ENCODE measurements at regions not wholly inside any gene's neighbourhood (a gene's known extent, or its start where the extent isn't known, plus 50 kb on each side); places are given as distances from the start of the nearest gene placed in this dataset.

DNA sequence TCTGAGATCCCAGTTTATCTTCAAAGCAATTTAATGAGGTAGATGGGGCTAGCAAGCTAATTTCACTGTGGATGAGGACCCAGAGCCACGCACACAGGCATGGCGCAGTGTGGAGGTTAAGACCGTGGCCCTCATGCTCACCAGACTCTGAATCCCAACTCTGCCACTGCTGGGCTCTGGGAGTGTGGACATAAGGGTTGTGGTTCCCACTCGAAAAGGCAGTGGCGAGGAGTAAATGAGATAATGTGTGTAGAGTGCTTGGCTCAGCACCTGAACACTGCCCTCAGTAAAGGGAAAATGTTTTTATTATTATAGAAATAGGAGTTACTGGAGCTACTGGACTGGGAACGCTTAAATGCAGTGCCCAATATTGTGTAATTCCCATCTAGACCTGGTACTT lies 243.5 kb upstream of the TPM1 start:
- no peaks in the 10 kb centered on the region for H3K9me3 ChIP-seq (ENCODE audit: control insufficient read depth in 2 of 2, low read length in 2 of 2)
- peaks cover 51 to 57% of the 10 kb centered on the region in 2 donors for H3K36me3 ChIP-seq (ENCODE audit: control insufficient read depth in 2 of 2, insufficient read depth in 2 of 2, low read length in 2 of 2)
- H3K27ac ChIP-seq (ENCODE audit: low read depth in 2 of 2, low read length in 2 of 2), result no peak overlapping the region
- H3K9ac ChIP-seq (ENCODE audit: low read depth in 1 of 2, low read length in 2 of 2), result no peak overlapping the region
- H3K4me1 ChIP-seq (ENCODE audit: control insufficient read depth in 2 of 2, insufficient read depth in 2 of 2, low read length in 2 of 2), result no peaks in the 10 kb centered on the region
- no peak overlapping the region for H3K4me3 ChIP-seq (ENCODE audit: low read length in 2 of 2)
- no peaks in the 10 kb centered on the region for H3K27me3 ChIP-seq (ENCODE audit: control insufficient read depth in 2 of 2, insufficient read depth in 2 of 2, low read length in 2 of 2)

DNA sequence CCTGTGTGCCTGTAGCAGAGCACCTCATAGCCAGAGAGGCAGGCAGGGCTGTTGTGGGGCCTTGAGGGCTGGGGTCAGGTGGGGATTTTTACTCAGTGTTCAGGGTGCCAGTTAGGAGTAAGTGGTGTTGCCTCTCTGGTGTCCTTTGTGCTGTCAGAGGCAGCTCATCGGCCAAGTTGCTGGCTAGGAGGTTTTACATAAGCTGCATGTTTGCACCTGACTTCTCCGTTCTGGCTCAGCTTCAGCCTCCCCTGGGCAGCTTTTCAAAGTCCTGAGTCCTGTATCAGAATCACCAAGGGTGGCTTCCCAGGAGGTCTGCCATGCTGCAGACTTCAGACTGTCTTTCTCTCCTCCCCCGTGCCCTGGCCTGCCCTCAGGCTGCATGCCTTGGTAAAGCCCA lies 242.6 kb upstream of the TPM1 start:
- Histone ChIP-seq H3K27me3 (ENCODE audit: control insufficient read depth in 2 of 2, insufficient read depth in 2 of 2, low read length in 2 of 2) (no peaks in the 10 kb centered on the region), H3K4me1 (ENCODE audit: control insufficient read depth in 2 of 2, insufficient read depth in 2 of 2, low read length in 2 of 2) (no peaks in the 10 kb centered on the region), H3K36me3 (ENCODE audit: control insufficient read depth in 2 of 2, insufficient read depth in 2 of 2, low read length in 2 of 2) (peaks cover 56% of the 10 kb centered on the region in 2 donors), H3K4me3 (ENCODE audit: low read length in 2 of 2) (no peak overlapping the region), H3K9ac (ENCODE audit: low read depth in 1 of 2, low read length in 2 of 2) (no peak overlapping the region), H3K9me3 (ENCODE audit: control insufficient read depth in 2 of 2, low read length in 2 of 2) (no peaks in the 10 kb centered on the region), H3K27ac (ENCODE audit: low read depth in 2 of 2, low read length in 2 of 2) (no peak overlapping the region)

DNA sequence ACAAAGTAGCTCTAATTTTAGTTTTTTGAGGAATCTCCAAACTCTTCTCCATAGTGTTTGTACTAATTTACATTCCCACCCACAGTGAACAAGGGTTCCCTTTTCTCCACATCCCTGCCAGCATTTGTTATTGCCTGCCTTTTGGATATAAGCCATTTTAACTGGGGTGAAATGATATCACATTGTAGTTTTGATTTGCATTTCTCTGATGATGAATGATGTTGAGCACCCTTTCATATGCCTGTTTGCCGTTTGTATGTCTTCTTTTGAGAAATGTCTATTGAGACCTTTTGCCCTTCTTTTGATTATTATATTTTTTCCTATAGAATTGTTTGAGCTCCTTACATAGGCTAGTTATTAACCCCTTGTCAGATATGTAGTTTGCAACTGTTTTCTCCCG lies 239.9 kb upstream of the TPM1 start:
- H3K9ac ChIP-seq (ENCODE audit: low read depth in 1 of 2, low read length in 2 of 2), result no peak overlapping the region
- H3K27ac ChIP-seq (ENCODE audit: low read depth in 2 of 2, low read length in 2 of 2), result no peak overlapping the region
- no peaks in the 10 kb centered on the region for H3K4me1 ChIP-seq (ENCODE audit: control insufficient read depth in 2 of 2, insufficient read depth in 2 of 2, low read length in 2 of 2)
- no peaks in the 10 kb centered on the region for H3K9me3 ChIP-seq (ENCODE audit: control insufficient read depth in 2 of 2, low read length in 2 of 2)
- no peaks in the 10 kb centered on the region for H3K27me3 ChIP-seq (ENCODE audit: control insufficient read depth in 2 of 2, insufficient read depth in 2 of 2, low read length in 2 of 2)
- peaks cover 53 to 65% of the 10 kb centered on the region in 2 donors for H3K36me3 ChIP-seq (ENCODE audit: control insufficient read depth in 2 of 2, insufficient read depth in 2 of 2, low read length in 2 of 2)
- no peak overlapping the region for H3K4me3 ChIP-seq (ENCODE audit: low read length in 2 of 2)

DNA sequence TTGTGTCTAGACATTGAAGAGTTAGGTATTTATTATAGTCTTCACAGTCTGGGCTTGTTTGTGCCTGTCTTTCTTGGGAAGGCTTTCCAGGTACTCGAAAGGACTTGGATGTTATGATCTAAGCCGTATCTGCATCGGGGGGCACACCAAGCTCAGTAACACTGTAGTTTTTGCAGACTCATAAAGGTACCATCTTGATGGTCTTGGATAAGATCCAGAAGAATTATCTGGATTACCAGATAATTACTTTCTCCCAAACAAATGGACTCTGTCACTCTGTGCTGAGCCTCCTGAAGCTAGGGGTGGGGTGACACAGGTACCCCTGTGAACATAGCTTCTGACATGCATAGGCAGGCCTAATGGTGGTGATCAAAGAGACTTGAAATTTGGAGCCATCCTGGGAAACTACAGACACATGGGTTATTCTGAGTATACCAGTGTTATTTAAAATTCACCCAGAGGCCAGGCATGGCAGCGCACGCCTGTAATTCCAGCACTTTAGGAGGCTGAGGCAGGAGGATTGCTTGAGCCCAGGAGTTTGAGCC lies 238.6 kb upstream of the TPM1 start:
- Histone ChIP-seq H3K36me3 (ENCODE audit: control insufficient read depth in 2 of 2, insufficient read depth in 2 of 2, low read length in 2 of 2) (peaks cover 55 to 58% of the 10 kb centered on the region in 2 donors), H3K9me3 (ENCODE audit: control insufficient read depth in 2 of 2, low read length in 2 of 2) (no peaks in the 10 kb centered on the region), H3K27ac (ENCODE audit: low read depth in 2 of 2, low read length in 2 of 2) (no peak overlapping the region), H3K4me3 (ENCODE audit: low read length in 2 of 2) (no peak overlapping the region), H3K27me3 (ENCODE audit: control insufficient read depth in 2 of 2, insufficient read depth in 2 of 2, low read length in 2 of 2) (no peaks in the 10 kb centered on the region), H3K4me1 (ENCODE audit: control insufficient read depth in 2 of 2, insufficient read depth in 2 of 2, low read length in 2 of 2) (no peaks in the 10 kb centered on the region), H3K9ac (ENCODE audit: low read depth in 1 of 2, low read length in 2 of 2) (no peak overlapping the region)

DNA sequence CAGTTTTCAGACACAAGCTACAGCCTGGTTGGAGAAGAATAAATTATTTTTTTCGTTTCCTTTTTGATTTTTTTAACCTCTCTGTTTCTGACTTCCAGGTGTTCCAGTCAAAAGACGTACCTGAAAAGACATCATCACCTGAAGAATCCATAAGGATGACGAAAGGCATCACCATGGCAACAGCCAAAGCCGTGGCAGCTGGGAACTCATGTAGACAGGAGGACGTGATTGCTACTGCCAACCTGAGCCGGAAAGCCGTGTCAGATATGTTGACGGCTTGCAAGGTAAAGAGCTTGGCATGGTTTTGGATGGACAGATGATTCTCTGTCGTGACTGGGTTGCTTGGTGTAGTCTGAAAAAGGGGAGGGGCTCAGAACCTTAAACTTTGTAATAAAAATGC lies 237.0 kb upstream of the TPM1 start:
- no peaks in the 10 kb centered on the region for H3K27me3 ChIP-seq (ENCODE audit: control insufficient read depth in 2 of 2, insufficient read depth in 2 of 2, low read length in 2 of 2)
- H3K9ac ChIP-seq (ENCODE audit: low read depth in 1 of 2, low read length in 2 of 2), result no peak overlapping the region
- H3K9me3 ChIP-seq (ENCODE audit: control insufficient read depth in 2 of 2, low read length in 2 of 2), result no peaks in the 10 kb centered on the region
- no peak overlapping the region for H3K27ac ChIP-seq (ENCODE audit: low read depth in 2 of 2, low read length in 2 of 2)
- H3K36me3 ChIP-seq (ENCODE audit: control insufficient read depth in 2 of 2, insufficient read depth in 2 of 2, low read length in 2 of 2), result peaks cover 56 to 58% of the 10 kb centered on the region in 2 donors
- no peaks in the 10 kb centered on the region for H3K4me1 ChIP-seq (ENCODE audit: control insufficient read depth in 2 of 2, insufficient read depth in 2 of 2, low read length in 2 of 2)
- no peak overlapping the region for H3K4me3 ChIP-seq (ENCODE audit: low read length in 2 of 2)

DNA sequence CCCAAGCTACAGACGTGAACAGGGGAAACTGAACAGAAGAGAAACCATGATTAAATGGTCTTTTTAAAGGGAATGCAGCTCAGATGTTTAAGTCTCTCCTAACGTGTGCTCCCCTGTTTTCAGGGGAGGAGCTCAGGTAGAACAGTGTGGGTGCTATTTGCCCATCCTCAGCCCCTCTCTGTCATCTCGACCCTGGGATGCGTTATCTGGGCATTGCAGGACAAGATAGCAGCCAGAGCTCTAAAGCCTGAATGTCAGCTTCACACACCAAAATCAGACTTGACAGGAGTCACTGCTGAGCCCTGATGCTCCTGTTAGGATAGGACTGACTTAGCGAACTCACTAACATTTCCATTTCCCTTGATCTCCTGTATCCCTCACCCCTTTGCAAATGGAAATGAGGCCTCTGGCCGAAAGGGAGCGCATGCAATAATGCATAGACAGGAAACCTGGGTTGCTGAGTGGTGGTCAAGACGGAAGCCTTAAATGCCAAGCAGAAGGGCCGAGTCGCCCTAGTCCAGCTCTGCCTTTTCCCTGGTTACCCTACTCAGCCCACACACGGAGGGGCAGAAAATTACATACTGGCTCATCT lies 234.9 kb upstream of the TPM1 start:
- Histone ChIP-seq H3K36me3 (ENCODE audit: control insufficient read depth in 2 of 2, insufficient read depth in 2 of 2, low read length in 2 of 2) (peaks cover 53 to 54% of the 10 kb centered on the region in 2 donors), H3K4me3 (ENCODE audit: low read length in 2 of 2) (no peak overlapping the region), H3K27me3 (ENCODE audit: control insufficient read depth in 2 of 2, insufficient read depth in 2 of 2, low read length in 2 of 2) (no peaks in the 10 kb centered on the region)

DNA sequence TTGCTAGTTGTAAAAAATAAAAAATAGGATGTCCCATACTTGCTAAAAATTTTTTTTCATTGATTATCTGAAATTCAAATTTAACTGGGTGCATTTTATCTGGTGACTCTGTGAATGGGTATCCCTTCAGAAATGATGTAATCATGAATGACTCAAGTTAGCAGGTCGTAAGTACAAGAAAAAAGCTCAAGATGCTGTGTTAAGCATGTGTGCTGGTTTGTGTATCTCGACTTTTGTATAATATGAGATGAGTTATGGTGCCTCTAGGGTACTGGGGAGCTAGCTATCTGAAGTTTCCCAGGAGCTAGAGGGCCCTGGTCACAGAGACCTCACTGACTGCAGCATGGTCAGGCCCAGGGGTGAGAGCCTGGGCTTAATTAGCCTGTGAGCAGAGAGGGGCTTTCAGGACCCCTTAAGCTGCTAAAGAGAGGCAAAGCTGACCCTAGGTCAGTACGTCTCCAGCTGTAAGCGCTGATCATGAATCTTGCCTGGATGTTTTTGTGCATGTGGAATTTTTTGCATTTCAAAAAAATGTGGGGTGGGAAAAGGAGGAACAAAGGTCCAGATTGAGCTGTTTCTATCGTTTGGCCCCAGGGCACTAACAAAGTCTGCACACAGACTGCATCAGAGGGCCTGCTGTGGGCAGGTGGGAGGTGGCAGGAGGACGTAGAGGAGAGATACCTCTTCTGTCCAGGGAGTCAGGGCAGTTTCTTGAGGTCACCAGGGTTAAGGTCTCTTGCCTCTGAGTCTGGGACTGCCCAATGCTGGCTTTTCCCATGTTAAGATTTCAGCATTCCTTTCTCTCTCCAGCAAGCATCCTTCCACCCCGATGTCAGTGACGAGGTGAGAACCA lies 233.2 kb upstream of the TPM1 start:
- Histone ChIP-seq H3K36me3 (ENCODE audit: control insufficient read depth in 2 of 2, insufficient read depth in 2 of 2, low read length in 2 of 2) (peaks cover 46 to 48% of the 10 kb centered on the region in 2 donors), H3K4me3 (ENCODE audit: low read length in 2 of 2) (no peak overlapping the region), H3K27me3 (ENCODE audit: control insufficient read depth in 2 of 2, insufficient read depth in 2 of 2, low read length in 2 of 2) (no peaks in the 10 kb centered on the region), H3K27ac (ENCODE audit: low read depth in 2 of 2, low read length in 2 of 2) (no peak overlapping the region), H3K9ac (ENCODE audit: low read depth in 1 of 2, low read length in 2 of 2) (no peak overlapping the region), H3K9me3 (ENCODE audit: control insufficient read depth in 2 of 2, low read length in 2 of 2) (no peaks in the 10 kb centered on the region), H3K4me1 (ENCODE audit: control insufficient read depth in 2 of 2, insufficient read depth in 2 of 2, low read length in 2 of 2) (peaks cover 0 to 4% of the 10 kb centered on the region in 2 donors)

More for the DNA sequence above, 234.9 kb upstream of the TPM1 start:
- Histone ChIP-seq H3K9ac (ENCODE audit: low read depth in 1 of 2, low read length in 2 of 2) (no peak overlapping the region), H3K27ac (ENCODE audit: low read depth in 2 of 2, low read length in 2 of 2) (no peak overlapping the region), H3K9me3 (ENCODE audit: control insufficient read depth in 2 of 2, low read length in 2 of 2) (no peaks in the 10 kb centered on the region), H3K4me1 (ENCODE audit: control insufficient read depth in 2 of 2, insufficient read depth in 2 of 2, low read length in 2 of 2) (peaks cover 0 to 2% of the 10 kb centered on the region in 2 donors)

DNA sequence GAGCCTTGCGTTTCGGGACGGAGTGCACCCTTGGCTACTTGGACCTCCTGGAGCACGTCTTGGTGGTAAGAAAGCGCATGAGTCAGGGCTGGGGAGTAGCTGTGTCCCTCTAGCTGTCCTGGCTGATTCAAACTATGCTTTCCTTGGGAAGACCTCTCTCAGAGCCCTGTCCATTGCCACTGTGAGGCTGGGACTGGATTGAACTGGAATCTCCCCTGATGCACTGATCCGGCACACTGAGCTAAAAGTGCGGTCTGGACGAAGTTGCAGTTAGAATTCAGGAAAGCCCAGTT lies 232.6 kb upstream of the TPM1 start:
- Histone ChIP-seq H3K36me3 (ENCODE audit: control insufficient read depth in 2 of 2, insufficient read depth in 2 of 2, low read length in 2 of 2) (peaks cover 43 to 44% of the 10 kb centered on the region in 2 donors), H3K9me3 (ENCODE audit: control insufficient read depth in 2 of 2, low read length in 2 of 2) (no peaks in the 10 kb centered on the region), H3K4me1 (ENCODE audit: control insufficient read depth in 2 of 2, insufficient read depth in 2 of 2, low read length in 2 of 2) (peaks cover 0 to 4% of the 10 kb centered on the region in 2 donors), H3K27me3 (ENCODE audit: control insufficient read depth in 2 of 2, insufficient read depth in 2 of 2, low read length in 2 of 2) (no peaks in the 10 kb centered on the region), H3K9ac (ENCODE audit: low read depth in 1 of 2, low read length in 2 of 2) (no peak overlapping the region), H3K27ac (ENCODE audit: low read depth in 2 of 2, low read length in 2 of 2) (no peak overlapping the region), H3K4me3 (ENCODE audit: low read length in 2 of 2) (no peak overlapping the region)

DNA sequence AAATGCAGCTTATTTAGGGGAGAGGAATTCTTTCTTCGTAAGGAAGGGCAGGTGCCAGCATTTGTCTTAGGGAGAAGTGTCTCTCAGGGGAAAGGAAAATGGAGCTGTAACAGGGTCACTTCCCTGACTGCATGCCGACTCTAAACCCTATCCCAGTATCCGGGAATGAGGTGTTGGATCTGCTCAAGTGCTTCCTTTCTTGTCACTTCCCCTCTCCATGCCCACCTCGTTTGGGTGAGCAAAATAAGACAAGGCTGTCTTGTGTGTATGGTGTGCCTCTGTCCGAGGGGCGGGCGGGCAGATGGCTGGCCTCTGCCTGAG lies 230.1 kb upstream of the TPM1 start:
- no peak overlapping the region for H3K27ac ChIP-seq (ENCODE audit: low read depth in 2 of 2, low read length in 2 of 2)
- H3K27me3 ChIP-seq (ENCODE audit: control insufficient read depth in 2 of 2, insufficient read depth in 2 of 2, low read length in 2 of 2), result no peaks in the 10 kb centered on the region
- no peaks in the 10 kb centered on the region for H3K9me3 ChIP-seq (ENCODE audit: control insufficient read depth in 2 of 2, low read length in 2 of 2)
- H3K4me1 ChIP-seq (ENCODE audit: control insufficient read depth in 2 of 2, insufficient read depth in 2 of 2, low read length in 2 of 2), result peaks cover 0 to 4% of the 10 kb centered on the region in 2 donors
- peaks cover 24 to 31% of the 10 kb centered on the region in 2 donors for H3K36me3 ChIP-seq (ENCODE audit: control insufficient read depth in 2 of 2, insufficient read depth in 2 of 2, low read length in 2 of 2)
- no peak overlapping the region for H3K9ac ChIP-seq (ENCODE audit: low read depth in 1 of 2, low read length in 2 of 2)
- no peak overlapping the region for H3K4me3 ChIP-seq (ENCODE audit: low read length in 2 of 2)

DNA sequence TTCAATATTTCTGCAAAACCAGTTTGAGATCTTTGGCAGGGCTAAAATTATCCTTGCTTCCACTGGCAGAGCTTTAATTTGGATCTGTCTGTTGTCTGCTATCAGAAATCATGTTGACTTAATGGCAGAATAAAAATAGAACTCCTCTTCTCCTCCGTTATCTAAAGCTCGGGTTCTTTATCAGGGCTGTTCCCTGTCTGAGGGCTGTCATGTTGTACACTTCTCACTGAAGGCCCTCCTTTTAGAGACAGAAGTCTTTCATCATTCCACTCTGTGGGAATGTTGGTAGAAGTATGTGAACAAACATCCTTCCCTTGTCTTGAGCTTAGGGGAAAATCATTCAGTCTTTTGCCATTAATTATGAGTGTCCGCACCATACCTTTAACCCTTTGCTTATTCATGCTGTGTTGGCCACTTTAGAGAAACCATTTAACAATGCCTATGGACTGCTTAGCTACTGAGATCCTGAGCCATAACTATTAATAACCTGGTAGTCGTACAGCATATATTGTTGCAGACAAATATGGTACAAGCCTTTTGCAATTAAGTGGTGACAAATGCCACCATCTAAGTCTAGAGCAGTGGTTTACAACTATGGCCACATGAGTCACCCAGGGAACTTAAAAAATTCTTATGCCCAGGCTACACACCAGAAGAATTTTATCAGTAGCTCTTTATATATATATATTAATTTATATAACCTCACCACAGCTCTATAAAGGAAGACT lies 226.0 kb upstream of the TPM1 start:
- H3K36me3 ChIP-seq (ENCODE audit: control insufficient read depth in 2 of 2, insufficient read depth in 2 of 2, low read length in 2 of 2), result peaks cover 9 to 10% of the 10 kb centered on the region in 2 donors
- no peak overlapping the region for H3K4me3 ChIP-seq (ENCODE audit: low read length in 2 of 2)
- H3K9ac ChIP-seq (ENCODE audit: low read depth in 1 of 2, low read length in 2 of 2), result no peak overlapping the region
- no peak overlapping the region for H3K27ac ChIP-seq (ENCODE audit: low read depth in 2 of 2, low read length in 2 of 2)
- H3K9me3 ChIP-seq (ENCODE audit: control insufficient read depth in 2 of 2, low read length in 2 of 2), result no peaks in the 10 kb centered on the region
- H3K27me3 ChIP-seq (ENCODE audit: control insufficient read depth in 2 of 2, insufficient read depth in 2 of 2, low read length in 2 of 2), result no peaks in the 10 kb centered on the region
- peaks cover 13 to 19% of the 10 kb centered on the region in 2 donors for H3K4me1 ChIP-seq (ENCODE audit: control insufficient read depth in 2 of 2, insufficient read depth in 2 of 2, low read length in 2 of 2)
